ENCODE measurements at regions not wholly inside any gene's neighbourhood (a gene's known extent, or its start where the extent isn't known, plus 50 kb on each side); places are given as distances from the start of the nearest gene placed in this dataset.

DNA sequence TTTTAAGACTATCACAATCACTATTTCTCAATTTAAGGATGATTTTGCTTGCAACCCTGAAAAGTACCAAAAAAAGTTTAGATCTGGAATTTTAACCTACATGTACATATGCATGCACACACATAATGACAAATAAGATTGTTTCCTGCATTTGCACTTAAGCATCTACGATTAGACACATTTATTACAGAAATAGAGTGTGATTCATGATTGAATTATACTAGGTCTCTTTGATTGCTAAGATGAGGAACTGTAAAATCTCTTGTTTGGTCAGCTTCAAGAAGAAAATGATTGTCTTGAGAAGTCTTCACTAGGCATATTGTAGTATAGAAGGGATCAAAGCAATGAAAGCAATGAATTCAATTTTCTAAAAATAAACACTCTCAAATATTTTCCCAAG lies 185.9 kb upstream of the AGR3 start:
- Histone ChIP-seq H3K27me3 (no peaks in the 10 kb centered on the region), H3K9me3 (no peaks in the 10 kb centered on the region), H3K27ac (no peak overlapping the region), H3K36me3 (no peaks in the 10 kb centered on the region), H3K4me1 (no peaks in the 10 kb centered on the region), H3K4me3 (replicated peaks in 1 of 3) (no peak overlapping the region)
- TF ChIP-seq, protein P1, sequence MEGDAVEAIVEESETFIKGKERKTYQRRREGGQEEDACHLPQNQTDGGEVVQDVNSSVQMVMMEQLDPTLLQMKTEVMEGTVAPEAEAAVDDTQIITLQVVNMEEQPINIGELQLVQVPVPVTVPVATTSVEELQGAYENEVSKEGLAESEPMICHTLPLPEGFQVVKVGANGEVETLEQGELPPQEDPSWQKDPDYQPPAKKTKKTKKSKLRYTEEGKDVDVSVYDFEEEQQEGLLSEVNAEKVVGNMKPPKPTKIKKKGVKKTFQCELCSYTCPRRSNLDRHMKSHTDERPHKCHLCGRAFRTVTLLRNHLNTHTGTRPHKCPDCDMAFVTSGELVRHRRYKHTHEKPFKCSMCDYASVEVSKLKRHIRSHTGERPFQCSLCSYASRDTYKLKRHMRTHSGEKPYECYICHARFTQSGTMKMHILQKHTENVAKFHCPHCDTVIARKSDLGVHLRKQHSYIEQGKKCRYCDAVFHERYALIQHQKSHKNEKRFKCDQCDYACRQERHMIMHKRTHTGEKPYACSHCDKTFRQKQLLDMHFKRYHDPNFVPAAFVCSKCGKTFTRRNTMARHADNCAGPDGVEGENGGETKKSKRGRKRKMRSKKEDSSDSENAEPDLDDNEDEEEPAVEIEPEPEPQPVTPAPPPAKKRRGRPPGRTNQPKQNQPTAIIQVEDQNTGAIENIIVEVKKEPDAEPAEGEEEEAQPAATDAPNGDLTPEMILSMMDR (IDR thresholded peaks at IDR 0.05), result no peak
- TF ChIP-seq POLR2A (IDR thresholded peaks at IDR 0.05), result no peak
- intact Hi-C loops (cut with DNase I), result no loop called here
- DNase-seq, result no peak
- WGBS, 2 donors, result 84 to 86% methylated on average over 1 of the region's 1 CpG

DNA sequence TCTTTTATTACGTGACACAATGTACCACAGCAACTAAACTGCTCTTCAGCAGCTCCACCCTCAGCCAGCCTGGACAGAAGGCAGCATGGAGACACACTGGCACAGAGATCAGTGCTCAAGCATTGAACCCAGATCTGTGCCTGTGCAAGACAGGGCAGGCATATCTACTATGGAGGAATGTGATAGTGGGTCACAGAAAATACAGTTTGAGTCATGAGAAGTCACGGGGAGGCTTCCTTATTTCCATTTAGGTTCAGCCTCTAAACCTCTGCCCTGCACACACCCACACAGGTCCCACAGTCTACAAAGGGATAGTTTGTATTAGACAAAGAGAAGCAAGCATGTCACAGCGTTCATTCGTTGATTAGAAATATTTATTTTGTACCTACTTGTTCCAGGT lies 187.4 kb upstream of the AGR3 start:
- no peak overlapping the region for H3K27ac ChIP-seq
- 69 to 71% methylated on average over 4 of the region's 4 CpGs for WGBS, 2 donors
- no peak overlapping the region for H3K4me3 ChIP-seq (replicated peaks in 1 of 3)
- H3K27me3 ChIP-seq, result no peaks in the 10 kb centered on the region
- no peaks in the 10 kb centered on the region for H3K9me3 ChIP-seq
- H3K36me3 ChIP-seq, result no peaks in the 10 kb centered on the region
- no peak for TF ChIP-seq POLR2A (IDR thresholded peaks at IDR 0.05)
- TF ChIP-seq, protein P1 (IDR thresholded peaks at IDR 0.05), result no peak
- intact Hi-C loops (cut with DNase I), result no loop called here
- no peaks in the 10 kb centered on the region for H3K4me1 ChIP-seq
- no peak for DNase-seq

DNA sequence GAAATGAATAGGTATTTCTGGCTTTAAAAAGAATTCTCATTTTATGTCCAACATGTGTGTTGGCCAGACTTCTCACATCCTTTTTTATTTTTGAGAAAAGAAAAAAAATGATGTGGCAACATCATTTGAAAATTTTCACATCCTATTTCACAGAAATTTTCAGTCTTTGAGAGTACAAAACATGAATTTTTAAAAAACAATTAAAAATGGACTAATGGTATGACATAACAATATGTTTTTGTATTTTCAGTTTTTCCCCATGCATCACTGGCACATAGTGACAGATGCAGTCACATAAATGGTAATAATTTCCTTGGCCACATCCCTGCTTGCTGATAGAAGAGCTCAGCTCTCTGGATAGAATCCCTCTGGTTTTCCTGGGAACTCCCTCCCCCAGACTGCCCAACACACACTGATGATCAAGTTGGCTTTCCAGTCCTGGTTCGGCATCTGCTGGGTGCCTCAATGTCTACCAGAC lies 188.5 kb upstream of the AGR3 start:
- Histone ChIP-seq H3K4me1 (peaks cover 0 to under 1% of the 10 kb centered on the region in 2 donors), H3K27me3 (no peaks in the 10 kb centered on the region), H3K4me3 (replicated peaks in 1 of 3) (no peak overlapping the region), H3K27ac (no peak overlapping the region), H3K36me3 (no peaks in the 10 kb centered on the region), H3K9me3 (no peaks in the 10 kb centered on the region)
- no peak for TF ChIP-seq POLR2A (IDR thresholded peaks at IDR 0.05)
- TF ChIP-seq, protein P1 (IDR thresholded peaks at IDR 0.05), result no peak
- 93 to 95% methylated on average over 1 of the region's 1 CpG for WGBS, 2 donors
- intact Hi-C loops (cut with DNase I), result no loop called here
- no peak for DNase-seq

DNA sequence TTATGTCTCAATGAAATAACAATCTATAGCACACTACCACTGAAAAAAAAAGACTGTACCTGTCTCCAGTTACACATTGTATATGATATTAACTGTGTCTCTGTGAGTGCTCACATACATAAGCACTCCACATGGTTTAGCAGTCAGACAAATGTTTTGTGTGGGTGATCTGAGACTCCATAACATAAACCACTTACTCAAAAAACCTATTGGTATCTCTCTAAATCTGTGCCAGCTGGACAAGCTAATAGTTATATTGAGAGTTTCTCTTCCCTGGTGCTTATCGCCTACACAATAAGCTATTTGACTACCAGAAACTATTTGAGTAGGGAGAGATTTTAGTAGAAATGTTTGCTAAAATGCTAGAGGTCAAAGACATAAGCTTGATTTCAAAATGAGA lies 190.1 kb upstream of the AGR3 start:
- intact Hi-C loops (cut with DNase I), result no loop called here
- no peak for TF ChIP-seq POLR2A (IDR thresholded peaks at IDR 0.05)
- TF ChIP-seq, protein P1 (IDR thresholded peaks at IDR 0.05), result no peak
- Histone ChIP-seq H3K9me3 (no peaks in the 10 kb centered on the region), H3K27me3 (no peaks in the 10 kb centered on the region), H3K27ac (no peak overlapping the region), H3K4me1 (peaks cover 0 to 4% of the 10 kb centered on the region in 2 donors), H3K36me3 (no peaks in the 10 kb centered on the region), H3K4me3 (replicated peaks in 1 of 3) (no peak overlapping the region)
- DNase-seq, result no peak
- 84 to 89% methylated on average over 1 of the region's 1 CpG for WGBS, 2 donors

DNA sequence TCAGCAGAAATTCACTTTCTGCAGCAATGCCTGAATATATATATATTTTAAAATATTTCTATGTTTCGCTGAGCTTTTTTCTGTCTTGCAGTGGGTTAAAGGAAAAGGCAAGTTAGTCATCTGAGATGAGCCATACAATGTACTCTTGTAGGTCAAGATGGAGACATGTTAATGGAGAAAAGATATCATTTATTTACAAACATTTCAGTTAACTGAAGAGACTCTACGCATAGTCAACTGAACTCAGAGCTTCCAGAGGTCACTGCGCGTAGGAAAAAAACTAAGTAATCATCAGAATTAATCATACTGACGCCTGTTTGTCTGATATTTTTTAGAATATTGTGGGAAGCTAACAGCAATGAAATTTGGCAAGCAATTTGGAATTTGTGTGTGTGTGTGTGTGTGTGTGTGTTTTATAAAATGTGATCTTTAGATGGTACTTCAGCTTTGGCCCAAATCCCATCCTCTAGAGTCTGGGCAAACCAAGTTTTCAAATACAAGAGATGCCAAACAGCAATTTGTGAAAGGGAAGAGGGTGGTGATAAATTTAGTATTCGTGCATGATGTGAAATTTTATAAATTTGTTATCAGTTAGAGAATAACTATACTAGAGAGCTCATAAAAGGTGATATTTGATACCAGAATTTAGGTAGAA lies 193.9 kb upstream of the AGR3 start:
- Histone ChIP-seq H3K4me1 (peaks cover 0 to 4% of the 10 kb centered on the region in 2 donors), H3K36me3 (no peaks in the 10 kb centered on the region), H3K4me3 (replicated peaks in 1 of 3) (no peak overlapping the region), H3K9me3 (no peaks in the 10 kb centered on the region), H3K27me3 (no peaks in the 10 kb centered on the region), H3K27ac (no peak overlapping the region)
- peak; percentile 44 to 46 for DNase-seq
- intact Hi-C loops (cut with DNase I), result no loop called here
- WGBS, 2 donors, result 78 to 82% methylated on average over 6 of the region's 6 CpGs
- TF ChIP-seq, protein P1 (IDR thresholded peaks at IDR 0.05), result no peak
- no peak for TF ChIP-seq POLR2A (IDR thresholded peaks at IDR 0.05)

Measured in thyroid gland (tissue), 4 donors.